ENCODE measurements at regions not wholly inside any gene's neighbourhood (a gene's known extent, or its start where the extent isn't known, plus 50 kb on each side); places are given as distances from the start of the nearest gene placed in this dataset.

- DNase-seq, result no peak
Observed at GRCh38 chr5:14976486-14976885, 104.9 kb upstream of the ANKH start.

DNA sequence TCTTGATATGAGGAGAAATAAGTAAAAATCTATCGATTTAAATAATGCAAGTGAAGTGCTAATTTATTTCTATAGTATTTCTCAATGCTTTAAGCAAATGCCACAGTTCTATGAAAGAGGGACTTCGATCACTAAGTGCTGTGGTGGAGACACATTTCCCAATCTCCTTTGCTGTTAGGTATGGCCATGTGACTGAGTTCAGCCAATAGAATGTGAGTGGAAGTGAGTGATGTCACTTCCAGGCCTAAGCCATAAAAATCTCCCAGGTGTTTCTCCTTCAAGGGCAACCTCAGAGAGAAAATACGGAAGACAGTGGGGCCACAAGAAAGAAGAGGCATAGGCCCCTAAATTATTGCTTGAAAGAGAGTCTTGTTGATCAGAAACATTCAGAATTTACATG lies 100.3 kb upstream of the ANKH start:
- no peak for DNase-seq

DNA sequence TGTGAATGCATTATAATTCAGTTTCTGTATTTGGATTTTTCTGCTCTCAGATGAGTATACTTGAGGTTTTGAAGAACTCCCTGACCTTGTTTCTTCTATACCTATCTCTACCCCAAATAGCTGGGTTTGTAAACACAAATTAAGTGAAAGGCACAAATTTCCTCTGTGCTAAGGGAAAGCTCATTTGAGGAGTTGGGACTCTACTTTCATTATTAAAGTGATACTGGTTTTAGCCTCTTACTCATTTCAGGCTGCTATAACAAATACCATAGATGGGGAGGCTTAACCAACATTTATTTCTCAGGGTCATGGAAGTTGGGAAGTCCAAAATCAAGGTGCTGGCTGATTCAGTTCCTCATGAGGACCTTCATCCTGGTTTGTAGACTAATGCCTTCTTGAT lies 97.2 kb upstream of the ANKH start:
- no peak for DNase-seq

DNA sequence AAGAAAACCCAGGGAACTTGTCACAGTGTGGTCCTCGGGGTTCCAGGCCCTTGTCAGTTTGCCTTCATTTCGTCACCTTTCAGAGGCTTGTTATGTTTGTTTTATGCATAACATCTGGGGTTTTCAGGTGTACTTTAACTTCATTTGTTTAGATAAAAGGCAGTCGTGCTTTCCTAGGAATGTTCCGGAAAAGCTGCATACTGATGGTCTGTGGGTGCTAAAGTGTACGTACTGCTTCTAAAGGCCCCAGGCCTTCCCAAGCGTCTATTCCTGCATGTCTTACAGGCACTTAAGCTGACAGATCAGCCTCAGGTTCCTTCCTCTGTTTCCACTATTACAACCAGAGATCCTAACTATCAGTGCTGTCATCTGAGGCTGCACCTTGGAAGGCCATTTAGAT lies 95.6 kb upstream of the ANKH start:
- no peak for DNase-seq

DNA sequence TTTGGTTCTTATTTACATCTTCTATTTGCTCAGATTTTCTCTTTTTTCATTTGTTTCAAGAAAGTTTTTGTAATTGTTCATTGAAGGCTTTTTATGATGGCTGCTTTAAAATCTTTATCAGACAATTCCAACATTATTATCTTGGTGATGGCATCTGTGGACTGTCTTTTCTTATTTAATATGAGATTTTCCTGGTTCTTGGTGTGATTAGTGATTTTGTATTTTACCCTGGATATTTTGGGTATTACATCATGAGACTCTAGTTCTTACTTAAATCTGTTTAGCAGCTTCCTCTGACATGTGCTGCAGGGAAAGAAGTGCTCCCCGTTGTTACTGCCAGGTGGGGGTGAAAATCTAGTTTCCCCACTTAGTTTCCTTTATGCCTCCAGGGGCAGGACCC lies 94.2 kb upstream of the ANKH start:
- DNase-seq, result no peak

DNA sequence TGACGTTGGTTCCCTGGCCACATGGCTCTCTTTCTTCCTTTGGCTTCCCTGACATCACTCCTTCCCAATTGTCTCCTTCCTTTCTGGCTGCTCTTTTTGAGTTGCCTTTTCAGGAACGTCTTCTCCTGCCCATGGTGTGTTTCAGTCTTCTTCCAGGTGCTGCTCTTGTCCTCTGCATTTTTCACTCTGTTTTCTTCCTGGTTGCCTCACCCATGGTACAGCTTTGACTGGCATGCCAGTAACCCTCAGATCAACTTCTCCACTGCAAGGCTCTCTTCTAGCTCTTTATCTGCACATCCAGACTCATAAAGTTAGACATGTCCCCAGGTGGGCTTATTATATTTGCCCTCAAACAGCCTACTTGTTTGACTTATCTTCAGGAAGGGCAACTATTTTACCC lies 91.0 kb upstream of the ANKH start:
- DNase-seq, result no peak

- DNase-seq, result no peak
Observed at GRCh38 chr5:14960120-14960462, 88.5 kb upstream of the ANKH start.

- DNase-seq, result no peak
Observed at GRCh38 chr5:14959399-14960119, 88.0 kb upstream of the ANKH start.

DNA sequence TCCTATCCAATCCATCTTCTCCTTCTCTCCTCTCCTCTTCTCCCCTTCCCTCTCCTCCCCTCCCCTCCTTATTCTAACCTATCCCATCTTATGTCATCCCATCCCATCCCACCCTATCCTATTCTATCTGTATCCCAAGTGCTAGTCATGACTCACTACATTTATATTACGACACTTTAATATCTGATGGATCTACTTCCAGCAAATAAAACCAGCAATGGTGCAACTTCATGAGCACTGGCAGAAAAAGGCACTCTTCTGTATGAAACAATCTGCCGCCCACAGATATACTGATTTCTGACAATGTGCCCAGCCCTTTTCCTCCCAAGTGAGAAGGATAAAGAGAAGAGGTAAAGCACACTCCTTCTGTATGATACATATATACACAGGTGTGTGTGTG lies 86.6 kb upstream of the ANKH start:
- DNase-seq, result no peak

DNA sequence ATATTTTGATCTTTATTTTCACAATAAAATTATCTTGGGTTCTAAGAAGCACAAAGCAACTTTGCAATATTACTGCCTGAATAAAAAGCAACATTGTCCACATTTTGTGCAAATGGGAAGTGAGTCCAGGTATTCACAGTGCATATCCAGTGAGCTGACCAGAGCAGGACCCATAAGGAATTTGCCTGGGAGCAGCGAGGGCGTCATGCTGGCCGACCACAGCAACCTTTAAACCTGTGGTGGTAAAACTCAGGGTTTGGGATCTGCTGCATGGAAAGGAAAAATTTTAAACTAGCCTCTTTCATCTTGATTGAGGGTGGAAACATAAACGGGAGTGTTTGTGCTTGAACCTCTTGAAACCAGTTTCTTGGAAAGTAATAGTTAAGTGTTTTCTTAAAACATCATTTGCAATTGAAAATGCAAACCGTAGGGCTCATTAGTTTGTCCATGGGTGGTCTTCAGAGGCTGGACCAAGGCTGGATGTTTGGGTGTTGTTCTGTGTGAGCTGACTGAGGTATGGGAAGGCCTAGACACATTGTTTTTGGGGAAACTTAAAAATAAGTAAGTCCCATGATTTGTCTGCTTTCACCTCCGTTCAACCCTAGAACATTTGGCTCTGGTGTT lies 85.0 kb upstream of the ANKH start:
- DNase-seq, result no peak

DNA sequence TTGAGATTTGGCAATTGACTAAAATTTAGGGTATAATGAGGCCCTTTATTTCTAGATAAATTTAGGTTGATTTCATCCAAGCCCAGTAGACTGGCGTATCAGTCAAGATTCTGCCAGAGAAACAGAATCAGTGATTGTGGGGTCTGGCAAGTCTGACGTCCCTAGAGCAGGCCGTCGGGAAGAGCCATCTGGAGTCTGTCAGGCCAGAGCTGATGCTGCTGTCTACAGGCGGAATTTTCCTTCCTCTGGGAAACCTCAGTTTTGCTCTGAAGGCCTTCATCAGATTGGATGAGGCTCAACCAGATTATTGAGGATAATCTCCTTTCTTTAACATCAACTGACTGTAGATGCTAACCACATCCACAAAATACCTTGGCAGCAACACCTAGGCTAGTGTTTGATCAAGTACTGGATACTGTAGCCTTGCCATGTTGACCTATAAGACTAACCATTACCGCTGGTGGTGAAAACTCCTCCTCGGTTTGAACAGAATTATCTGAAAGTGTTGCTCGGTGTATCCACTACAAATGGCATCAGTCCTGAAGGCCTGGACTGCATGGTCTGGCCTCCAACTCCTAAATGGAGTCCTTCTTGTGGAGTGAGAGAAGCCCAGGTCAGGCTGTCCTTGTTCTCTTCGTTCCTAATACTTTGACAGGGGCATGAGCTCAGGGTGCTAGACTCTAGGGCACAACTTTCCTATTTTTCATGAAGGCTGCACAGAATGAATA lies 83.2 kb upstream of the ANKH start:
- no peak for DNase-seq

DNA sequence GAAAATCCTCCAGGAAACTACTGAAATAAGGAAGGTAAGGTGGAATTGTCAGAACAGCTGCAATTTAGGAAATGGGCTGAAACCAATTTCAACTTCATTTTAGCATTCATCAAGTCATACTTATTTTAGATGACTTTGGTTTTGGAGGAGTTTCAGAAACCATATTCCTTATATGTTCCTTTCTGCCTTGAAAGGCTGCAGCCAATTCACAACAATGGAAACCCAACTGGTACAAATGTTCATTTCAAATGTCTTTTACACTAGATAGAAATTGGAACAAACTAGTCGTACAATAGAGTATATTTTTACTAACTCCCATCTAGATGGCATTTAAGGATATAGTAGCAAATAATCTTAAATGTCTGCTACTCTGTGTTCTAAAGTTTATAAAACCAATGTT lies 82.6 kb upstream of the ANKH start:
- no peak for DNase-seq

- DNase-seq, result no peak
Observed at GRCh38 chr5:14953075-14953607, 81.6 kb upstream of the ANKH start.

- no peak for DNase-seq
Observed at GRCh38 chr5:14948383-14948782, 76.8 kb upstream of the ANKH start.

GRCh38 chr5:14946815-14947620 lies 75.4 kb upstream of the ANKH start:
- DNase-seq, result no peak

- DNase-seq, result no peak
Observed at GRCh38 chr5:14945450-14945849, 73.9 kb upstream of the ANKH start.

GRCh38 chr5:14944996-14945395 lies 73.4 kb upstream of the ANKH start:
- DNase-seq, result no peak

DNA sequence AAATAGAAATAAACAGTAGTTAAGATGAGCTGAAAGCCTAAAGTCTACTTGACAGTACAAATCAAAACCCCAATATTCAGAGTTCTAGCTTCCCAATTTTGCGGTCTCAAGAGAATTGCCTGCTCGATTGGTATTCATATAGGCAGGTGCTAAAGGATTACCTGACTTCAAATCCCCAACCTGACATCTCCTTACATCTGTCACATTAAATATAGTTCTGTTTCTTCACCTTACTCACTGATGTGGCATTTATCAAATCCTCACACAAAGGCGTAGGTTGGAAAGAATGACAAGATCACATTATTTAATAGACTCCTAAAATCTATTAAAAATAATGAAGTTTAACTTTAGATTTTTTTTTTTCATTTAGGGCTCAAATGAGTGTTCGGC lies 72.8 kb upstream of the ANKH start:
- no peak for DNase-seq

- no peak for DNase-seq
Observed at GRCh38 chr5:14942212-14942611, 70.6 kb upstream of the ANKH start.

DNA sequence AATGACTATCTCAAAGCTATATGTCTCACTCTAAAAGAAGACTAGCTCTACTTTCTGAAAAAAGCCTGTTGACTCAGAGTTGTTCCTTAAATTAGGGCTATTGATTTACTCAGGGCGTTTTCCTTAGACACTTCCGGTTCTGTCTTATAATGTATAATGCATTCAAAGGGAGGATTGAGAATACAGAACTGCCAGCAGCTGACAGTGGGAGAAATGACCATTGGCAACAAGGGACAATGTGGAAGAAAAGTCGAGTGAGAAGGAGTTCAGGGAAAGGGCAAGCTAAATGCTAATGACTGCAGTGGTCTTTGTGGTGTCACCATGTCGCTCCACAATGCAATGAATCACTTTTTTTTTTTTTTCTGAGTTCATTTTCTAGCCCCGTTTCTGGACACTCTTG lies 65.7 kb upstream of the ANKH start:
- no peak for DNase-seq

DNA sequence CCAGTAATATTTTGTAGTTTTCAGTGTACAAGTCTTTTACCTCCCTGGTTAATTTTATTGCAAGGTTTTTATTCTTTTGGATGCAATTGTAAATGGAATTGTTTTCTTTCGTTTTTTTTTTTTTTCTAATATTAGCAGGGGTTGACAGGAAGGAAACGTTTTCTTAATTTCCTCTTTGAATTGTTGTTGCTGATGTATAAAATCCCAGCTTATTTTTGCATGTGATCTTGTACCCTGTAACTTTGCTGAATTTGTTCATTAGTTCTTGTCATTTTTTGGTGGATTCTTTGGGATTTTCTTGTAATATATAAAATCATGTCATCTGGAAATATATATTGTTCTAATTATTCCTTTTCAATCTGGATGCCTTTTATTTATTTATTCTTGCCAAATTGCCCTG lies 65.0 kb upstream of the ANKH start:
- no peak for DNase-seq

DNA sequence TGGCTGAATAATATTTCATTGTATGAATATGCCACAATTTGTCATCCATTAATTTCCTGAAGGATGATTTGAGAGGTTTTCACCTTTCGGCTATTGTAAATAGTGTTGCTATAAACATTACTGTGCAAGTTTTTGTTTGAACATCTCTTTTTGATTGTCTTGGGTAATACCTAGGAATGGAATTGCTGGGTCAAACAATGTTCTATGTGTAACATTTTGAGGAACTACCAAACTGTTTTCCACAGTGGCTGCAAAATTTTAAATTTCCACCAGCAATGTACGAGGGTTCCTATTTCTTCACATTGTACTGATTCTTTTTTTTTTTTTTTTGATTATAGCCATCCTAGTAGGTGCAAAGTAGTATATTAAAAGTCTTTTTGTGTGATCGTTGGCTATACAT lies 63.8 kb upstream of the ANKH start:
- no peak for DNase-seq

DNA sequence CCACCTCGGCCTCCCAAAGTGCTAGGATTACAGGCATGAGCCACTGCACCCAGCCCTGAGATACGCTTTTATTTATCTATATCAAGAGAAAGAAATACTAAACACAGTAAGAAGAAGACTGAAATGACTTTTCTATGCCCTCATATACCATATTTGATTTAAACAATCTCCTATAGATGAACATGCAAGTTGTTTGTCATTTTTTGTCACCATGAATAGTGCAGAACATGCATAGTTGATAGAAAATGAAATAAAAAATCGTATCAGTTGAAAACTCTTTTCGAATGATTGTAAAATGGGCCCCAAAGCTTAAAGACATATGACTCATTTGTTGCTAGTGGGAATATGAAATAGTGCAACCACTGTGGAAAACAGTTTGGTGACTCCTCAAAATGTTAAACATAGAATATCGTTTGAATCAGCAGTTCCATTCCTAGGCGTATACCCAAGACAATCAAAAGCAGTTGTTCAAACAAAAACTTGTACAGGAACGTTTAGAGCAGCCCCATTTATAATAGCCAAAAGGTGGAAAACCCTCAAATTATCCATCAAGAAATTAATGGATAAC lies 61.4 kb upstream of the ANKH start:
- DNase-seq, result no peak

Data from fibroblast of skin of abdomen (primary cell).